ENCODE measurements at regions not wholly inside any gene's neighbourhood (a gene's known extent, or its start where the extent isn't known, plus 50 kb on each side); places are given as distances from the start of the nearest gene placed in this dataset.
"Not testable (repeated sequence)": the region's sequence is repeated elsewhere in the genome, so short reads cannot be mapped to it uniquely, and the experiment has no call there.

GRCh38 chr21:6058997-6059396, 4462.4 kb upstream of the TPTE start:
- not testable (repeated sequence) for TF ChIP-seq CTCF, POLR2AphosphoS5 (IDR thresholded peaks at IDR 0.05)
